Activated naive CD4-positive, alpha-beta T cell treated with anti-CD3 and anti-CD28 coated beads, Interleukin-2, amount 50 U/mL, for 16 hours (primary cell): ENCODE measurements at regions not wholly inside any gene's neighbourhood (a gene's known extent, or its start where the extent isn't known, plus 50 kb on each side); places are given as distances from the start of the nearest gene placed in this dataset.
A peak's percentile ranks its signal among the peaks of the same experiment; 100 is the strongest.
"Not testable (repeated sequence)": the region's sequence is repeated elsewhere in the genome, so short reads cannot be mapped to it uniquely, and the experiment has no call there.

ENCODE experiments used
- DNase-seq: peaks from one replicate; pipeline ENCODE4 v3.0.0-alpha.2; 2020

DNA sequence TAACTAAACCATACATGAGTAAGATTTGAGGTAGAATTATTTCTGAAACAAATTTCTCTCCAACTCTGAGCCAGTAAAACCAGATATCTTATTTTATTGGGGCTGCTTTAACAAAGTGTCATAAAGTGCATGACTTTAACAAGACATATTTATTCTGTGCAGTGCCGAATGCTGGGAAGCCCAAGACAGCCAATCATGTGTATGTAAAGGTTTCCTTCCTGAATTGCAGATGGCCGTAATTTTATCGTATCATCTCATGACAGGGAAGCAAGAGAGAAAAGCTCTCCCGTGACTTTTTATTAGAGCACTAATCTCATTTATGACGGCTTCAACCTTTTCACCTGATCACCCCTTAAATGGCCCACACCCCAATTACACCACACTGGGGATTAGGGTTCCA, 777.9 kb downstream of the TMEM121 start:
- DNase-seq, result no peak

- DNase-seq, result peak; percentile 72
These were observed 782.5 kb downstream of the TMEM121 start for GRCh38 chr14:106308839-106309389.

- no peak for DNase-seq
These were observed 783.0 kb downstream of the TMEM121 start for GRCh38 chr14:106309423-106309822.

GRCh38 chr14:106315436-106315835, 789.1 kb downstream of the TMEM121 start:
- DNase-seq, result no peak

DNA sequence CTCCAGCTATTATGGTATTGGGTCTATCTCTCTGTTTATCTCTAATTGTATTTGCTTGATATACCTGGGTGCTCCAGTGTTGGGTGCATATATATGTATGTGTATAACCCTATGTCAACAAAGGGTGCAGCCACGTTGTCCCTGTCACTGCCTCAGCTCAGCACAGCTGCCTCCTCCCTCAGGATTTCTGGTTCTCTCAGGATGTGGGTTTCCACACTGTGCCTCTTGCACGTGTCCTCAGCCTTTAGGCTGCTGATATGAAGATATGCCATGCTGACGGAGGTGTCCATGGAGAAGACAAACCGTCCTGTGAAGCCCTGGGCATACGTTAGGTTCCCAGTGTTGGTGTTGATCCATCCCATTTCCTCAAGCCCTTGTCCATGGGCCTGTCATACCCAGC, 791.2 kb downstream of the TMEM121 start:
- no peak for DNase-seq

DNA sequence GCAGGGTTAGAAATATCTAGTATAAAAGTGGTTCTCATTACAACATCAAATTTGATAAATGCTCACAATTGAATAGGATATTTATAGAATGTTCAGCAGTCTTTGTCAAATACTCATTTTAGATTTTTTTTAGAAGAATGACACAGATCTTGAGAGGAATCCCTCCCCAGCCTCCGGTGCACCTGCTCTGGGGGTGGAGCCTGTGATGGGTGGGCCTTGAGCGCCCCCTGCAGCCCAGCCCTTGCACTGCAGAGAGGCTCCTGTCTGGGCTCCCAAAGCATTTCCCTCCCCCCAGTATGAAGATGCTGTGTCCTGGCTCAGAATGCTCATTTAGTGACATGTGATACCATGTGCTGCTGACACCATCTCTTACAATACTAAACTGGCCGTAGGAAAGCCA, 792.3 kb downstream of the TMEM121 start:
- DNase-seq, result peak; percentile 56

- peak; percentile 59 for DNase-seq
These were observed 797.6 kb downstream of the TMEM121 start for GRCh38 chr14:106323970-106324369.

DNA sequence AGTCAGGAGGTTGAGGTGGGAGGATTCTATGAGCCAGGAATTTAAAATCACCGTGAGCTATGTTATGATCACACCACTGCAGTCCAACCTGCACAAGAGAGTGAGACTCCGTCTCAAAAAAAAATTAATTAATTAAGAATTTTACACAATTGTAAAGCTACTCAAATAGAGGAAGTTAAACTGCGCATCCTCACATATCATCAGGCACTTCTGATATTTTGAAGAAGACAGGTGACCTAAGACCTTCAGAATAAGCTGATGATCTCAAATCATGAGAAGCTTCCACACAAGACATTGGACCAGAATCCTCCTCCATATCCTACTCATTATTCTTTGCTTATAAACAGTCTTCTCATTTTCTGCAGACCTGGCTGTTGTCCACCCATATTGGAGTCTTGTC, 800.9 kb downstream of the TMEM121 start:
- DNase-seq, result no peak

- DNase-seq, result not testable (repeated sequence)
These were observed 801.4 kb downstream of the TMEM121 start for GRCh38 chr14:106327702-106328353.

GRCh38 chr14:106329243-106329642, 802.9 kb downstream of the TMEM121 start:
- DNase-seq, result not testable (repeated sequence)

- not testable (repeated sequence) for DNase-seq
These were observed 803.8 kb downstream of the TMEM121 start for GRCh38 chr14:106329987-106330774.

DNA sequence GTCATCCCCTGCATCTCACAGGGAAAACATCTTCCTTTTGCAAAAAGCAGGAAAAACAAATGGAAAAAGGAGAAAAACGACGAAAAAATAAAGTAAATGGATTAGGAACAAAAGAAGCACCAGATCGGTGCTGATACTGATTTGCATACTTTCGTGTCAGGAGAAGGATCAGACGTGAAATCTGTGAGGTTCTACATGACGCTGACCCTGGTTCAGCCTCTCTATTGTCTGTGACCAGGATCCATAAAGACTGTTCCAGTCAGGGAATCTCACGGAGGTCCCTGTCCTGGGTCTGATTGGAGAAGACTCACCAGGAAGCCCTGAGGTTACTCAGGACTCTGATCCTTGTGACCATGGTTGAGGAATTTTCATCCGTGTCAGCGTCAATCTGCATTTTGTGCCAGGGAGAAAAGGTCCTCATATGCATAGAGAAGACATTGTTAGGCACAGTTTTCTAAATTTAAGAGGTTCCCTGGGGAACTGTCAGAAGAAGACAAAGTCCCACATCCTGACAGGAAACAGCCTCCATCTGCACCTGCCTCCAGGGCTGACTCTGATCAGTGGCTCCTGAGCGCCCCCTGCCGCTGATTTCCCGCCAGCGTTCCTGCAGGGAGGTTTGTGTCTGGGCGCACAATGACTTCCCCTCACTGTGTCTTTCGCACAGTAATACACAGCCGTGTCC, 808.2 kb downstream of the TMEM121 start:
- DNase-seq, result peak; percentile 88

- not testable (repeated sequence) for DNase-seq
These were observed 808.7 kb downstream of the TMEM121 start for GRCh38 chr14:106335110-106335429.

DNA sequence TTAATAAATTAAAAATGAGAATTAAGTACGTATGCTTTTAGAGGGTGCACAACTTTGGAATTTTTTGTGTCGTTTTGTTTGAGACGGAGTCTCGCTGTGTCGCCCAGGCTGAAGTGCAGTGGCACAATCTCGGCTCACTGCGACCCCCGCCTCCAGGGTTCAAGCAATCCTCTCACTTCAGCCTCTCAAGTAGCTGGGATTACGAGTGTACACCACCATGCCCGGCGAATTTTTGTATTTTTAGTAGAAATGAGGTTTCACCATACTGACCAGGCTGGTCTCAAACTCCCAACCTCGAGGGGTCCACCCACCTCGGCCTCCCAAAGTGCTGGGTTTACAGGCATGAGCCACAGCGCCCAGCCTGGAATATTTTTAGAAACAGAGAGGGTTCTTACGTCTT, 812.4 kb downstream of the TMEM121 start:
- not testable (repeated sequence) for DNase-seq

GRCh38 chr14:106340658-106341057, 814.3 kb downstream of the TMEM121 start:
- not testable (repeated sequence) for DNase-seq

GRCh38 chr14:106341161-106341560, 814.8 kb downstream of the TMEM121 start:
- DNase-seq, result not testable (repeated sequence)

GRCh38 chr14:106343626-106344025, 817.2 kb downstream of the TMEM121 start:
- DNase-seq, result no peak

DNA sequence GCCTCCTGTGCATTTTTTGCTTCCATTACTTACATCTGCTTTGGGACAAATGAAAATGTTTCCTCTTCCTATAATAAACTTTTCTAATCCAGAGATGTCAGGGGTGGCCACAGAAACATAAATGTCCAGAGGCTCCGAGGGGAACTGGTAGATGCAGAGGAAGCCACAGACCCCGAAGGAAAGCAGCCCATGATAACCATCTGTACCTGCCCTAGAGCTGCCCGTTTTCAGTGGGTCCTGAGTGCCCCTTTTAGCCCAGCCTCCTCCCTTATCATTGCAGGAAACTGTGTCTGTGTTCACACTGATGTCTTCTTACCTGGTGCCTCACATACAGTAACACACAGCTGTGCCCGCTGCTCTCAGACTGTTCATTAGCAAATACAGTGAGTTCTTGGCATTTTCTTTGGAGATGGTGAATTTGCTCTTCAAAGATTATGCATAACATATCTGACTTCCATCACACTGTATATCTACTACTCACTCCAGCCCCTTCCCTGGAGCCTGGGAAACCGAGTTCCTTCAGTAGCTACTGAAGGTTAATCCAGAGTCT, 817.8 kb downstream of the TMEM121 start:
- DNase-seq, result not testable (repeated sequence)

DNA sequence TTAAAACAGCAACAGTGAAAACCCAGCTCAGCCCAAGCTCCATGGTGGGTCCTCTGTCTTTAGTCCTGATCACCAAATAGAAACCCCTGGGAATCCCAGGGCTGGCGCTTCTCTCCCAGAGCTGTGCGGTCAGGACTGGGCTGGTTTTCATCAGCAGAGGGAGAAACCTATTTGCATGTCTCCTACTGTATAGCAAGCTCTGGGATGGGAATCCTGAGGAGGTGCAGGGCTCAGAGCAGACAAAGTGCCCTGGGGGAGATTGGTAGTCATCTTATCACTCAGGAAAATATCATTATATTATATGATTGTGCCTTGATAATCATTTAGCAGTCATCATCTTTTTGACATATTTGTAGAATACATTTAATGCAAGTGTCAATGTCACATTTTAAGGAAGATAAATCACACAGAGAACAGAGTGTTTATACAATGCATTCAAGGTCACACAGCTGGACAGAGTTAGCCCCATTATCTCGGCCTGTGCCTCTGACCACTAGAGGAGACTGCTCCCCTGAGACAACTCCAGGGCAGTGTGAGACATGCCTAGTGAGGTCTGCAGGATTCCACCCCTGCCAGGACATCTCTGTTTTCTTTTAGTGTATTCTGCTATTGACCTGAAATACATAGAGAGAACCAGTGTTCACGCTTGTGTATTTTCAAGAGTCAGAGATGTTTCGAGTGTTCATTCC, 818.6 kb downstream of the TMEM121 start:
- DNase-seq, result not testable (repeated sequence)

- no peak for DNase-seq
These were observed 819.7 kb downstream of the TMEM121 start for GRCh38 chr14:106346084-106346483.

DNA sequence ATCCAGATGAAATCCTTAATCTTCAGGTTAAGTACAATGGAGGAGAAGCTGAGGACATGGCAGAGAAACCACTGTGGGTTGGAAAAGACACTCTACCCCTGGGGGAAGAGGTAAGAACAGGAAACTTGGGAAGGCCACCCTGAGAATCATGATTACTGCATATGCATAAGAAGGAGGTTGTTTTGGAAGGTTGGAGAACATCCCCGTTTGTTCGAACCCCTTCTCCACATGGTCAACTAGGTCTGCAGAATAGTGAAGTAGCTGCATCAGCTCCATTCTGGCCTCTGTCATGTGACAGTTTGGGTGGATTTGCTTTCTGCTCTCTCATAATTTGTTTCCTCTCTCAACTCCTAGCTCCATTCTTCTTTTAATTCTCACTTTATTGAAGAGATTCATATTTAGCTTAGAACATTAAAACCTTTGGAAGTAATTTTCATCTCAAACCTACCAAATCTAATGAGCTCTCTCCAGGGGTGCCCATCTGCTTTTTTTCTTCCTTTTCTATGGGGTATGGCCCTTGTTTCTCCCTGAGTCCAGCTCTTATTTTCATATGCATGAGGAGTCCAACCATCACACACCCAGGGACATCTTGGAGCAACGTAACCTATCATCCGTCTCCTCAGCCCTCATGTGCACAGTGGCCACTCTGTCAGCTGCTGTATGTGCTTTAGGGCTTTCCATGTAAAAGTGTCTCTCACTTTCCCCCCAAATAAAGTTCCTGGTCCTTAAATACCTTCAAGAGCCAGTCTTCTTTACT, 820.3 kb downstream of the TMEM121 start:
- no peak for DNase-seq

GRCh38 chr14:106347291-106347778, 821.0 kb downstream of the TMEM121 start:
- no peak for DNase-seq
